Neutrophil (primary cell): ENCODE measurements at regions not wholly inside any gene's neighbourhood (a gene's known extent, or its start where the extent isn't known, plus 50 kb on each side); places are given as distances from the start of the nearest gene placed in this dataset.

Experiments
- H3K27ac ChIP-seq: fragments of 200-600 bp; sonication (generic); 2 replicates; pipeline ENCODE4 v1.5.1; 2016; ENCODE audit warnings: mild to moderate bottlenecking, moderate library complexity
- H3K27me3 ChIP-seq: fragments of 200-600 bp; sonication (generic); 2 replicates; pipeline ENCODE4 v1.6.0; 2016; ENCODE audit warnings: mild to moderate bottlenecking
- H3K36me3 ChIP-seq: fragments of 200-600 bp; sonication (generic); 2 replicates; pipeline ENCODE4 v1.5.1; 2017
- H3K4me1 ChIP-seq, 2 experiments: fragments of 200-600 bp in 1 of 2; sonication (generic) in 1 of 2; 1 replicate in 1 of 2; 2 replicates in 1 of 2; pipeline versions ENCODE4 v1.5.1 to v1.6.1; 2013 to 2016; ENCODE audit warnings: low read depth in 1 of 2, low read length in 1 of 2, mild to moderate bottlenecking in 1 of 2, moderate library complexity in 1 of 2; ENCODE audit not compliant: control insufficient read depth in 1 of 2, insufficient read depth in 1 of 2
- H3K4me3 ChIP-seq, 2 experiments: fragments of 200-600 bp in 1 of 2; sonication (generic) in 1 of 2; 1 replicate in 1 of 2; 2 replicates in 1 of 2; pipeline ENCODE4 v1.5.1; 2013 to 2016; ENCODE audit warnings: low read depth in 1 of 2, low read length in 1 of 2, mild to moderate bottlenecking in 1 of 2, moderate library complexity in 1 of 2
- H3K9me3 ChIP-seq: fragments of 200-600 bp; sonication (generic); 2 replicates; pipeline ENCODE4 v1.5.1; 2016
- TF ChIP-seq, protein P1 (sequence below): fragments of 200-600 bp; sonication (generic); IDR thresholded peaks from 2 replicates; pipeline ENCODE4 v1.5.1; 2016; ENCODE audit warnings: antibody characterized with exemption

DNA sequence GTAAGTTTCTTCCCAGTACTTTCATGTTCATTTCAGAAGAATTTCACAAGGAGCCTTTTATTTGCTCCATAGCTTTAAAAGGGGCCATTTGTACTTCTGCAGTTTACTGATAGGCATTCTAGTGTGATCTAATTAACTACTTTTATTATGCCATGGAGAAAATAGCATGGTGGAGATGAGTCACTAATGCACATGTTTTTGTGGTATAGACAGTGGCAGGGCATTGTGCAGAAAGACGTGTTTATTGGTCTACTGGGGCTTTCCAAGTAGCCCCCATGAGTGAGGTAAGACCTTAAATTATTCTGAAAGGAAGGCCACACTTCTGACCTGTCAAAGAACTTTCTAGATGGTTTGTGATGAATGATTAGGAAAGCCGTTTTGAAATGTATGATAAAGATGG is 810.0 kb upstream of the NR2F2 start:
- TF ChIP-seq, protein P1, sequence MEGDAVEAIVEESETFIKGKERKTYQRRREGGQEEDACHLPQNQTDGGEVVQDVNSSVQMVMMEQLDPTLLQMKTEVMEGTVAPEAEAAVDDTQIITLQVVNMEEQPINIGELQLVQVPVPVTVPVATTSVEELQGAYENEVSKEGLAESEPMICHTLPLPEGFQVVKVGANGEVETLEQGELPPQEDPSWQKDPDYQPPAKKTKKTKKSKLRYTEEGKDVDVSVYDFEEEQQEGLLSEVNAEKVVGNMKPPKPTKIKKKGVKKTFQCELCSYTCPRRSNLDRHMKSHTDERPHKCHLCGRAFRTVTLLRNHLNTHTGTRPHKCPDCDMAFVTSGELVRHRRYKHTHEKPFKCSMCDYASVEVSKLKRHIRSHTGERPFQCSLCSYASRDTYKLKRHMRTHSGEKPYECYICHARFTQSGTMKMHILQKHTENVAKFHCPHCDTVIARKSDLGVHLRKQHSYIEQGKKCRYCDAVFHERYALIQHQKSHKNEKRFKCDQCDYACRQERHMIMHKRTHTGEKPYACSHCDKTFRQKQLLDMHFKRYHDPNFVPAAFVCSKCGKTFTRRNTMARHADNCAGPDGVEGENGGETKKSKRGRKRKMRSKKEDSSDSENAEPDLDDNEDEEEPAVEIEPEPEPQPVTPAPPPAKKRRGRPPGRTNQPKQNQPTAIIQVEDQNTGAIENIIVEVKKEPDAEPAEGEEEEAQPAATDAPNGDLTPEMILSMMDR, result no peak
- Histone ChIP-seq H3K27ac (no peak overlapping the region), H3K4me3 (no peak overlapping the region), H3K9me3 (no peaks in the 10 kb centered on the region), H3K36me3 (no peaks in the 10 kb centered on the region), H3K27me3 (no peaks in the 10 kb centered on the region), H3K4me1 (no peaks in the 10 kb centered on the region)

DNA sequence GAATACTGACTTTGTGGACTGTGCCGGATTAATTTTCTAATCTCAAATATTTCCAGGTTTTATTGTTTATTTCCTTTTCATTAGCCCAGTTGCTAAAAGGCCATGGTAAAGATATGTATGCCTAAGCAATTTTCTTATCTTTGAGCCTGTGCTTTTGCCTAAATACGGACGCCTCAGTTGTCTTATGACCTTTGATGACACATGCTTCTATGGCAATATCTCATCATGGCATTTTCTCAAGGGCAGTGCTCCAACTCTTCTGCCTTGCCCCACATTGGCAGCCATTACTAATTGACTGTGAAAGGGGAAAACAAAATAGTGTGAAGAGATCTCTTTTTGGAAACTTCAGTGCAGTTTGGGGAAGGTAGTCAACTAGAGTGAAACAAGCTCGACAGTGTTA is 809.6 kb upstream of the NR2F2 start:
- Histone ChIP-seq H3K27me3 (no peaks in the 10 kb centered on the region), H3K4me3 (no peak overlapping the region), H3K27ac (no peak overlapping the region), H3K4me1 (no peaks in the 10 kb centered on the region), H3K36me3 (no peaks in the 10 kb centered on the region), H3K9me3 (no peaks in the 10 kb centered on the region)
- TF ChIP-seq, protein P1, result no peak

DNA sequence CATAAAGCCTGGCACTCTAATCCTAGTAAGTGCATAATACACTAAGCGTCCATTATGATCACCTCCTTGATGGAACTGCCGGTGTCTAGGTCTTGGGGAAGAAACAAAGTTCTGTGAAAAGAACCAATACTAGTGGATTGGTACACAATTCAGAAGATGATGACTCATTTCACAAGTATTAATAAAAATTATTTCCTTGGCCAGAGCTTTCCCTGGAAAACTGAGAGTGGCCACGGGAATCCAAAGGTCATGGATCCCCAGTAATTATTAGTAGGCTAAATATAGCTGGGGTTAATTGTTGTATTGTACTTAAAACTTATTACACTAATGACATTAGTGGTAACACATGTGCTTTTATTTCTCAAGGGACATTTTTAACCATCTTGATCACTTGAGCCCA is 808.0 kb upstream of the NR2F2 start:
- Histone ChIP-seq H3K4me1 (no peaks in the 10 kb centered on the region), H3K27me3 (no peaks in the 10 kb centered on the region), H3K4me3 (no peak overlapping the region), H3K9me3 (no peaks in the 10 kb centered on the region), H3K27ac (no peak overlapping the region), H3K36me3 (no peaks in the 10 kb centered on the region)
- TF ChIP-seq, protein P1, result no peak

DNA sequence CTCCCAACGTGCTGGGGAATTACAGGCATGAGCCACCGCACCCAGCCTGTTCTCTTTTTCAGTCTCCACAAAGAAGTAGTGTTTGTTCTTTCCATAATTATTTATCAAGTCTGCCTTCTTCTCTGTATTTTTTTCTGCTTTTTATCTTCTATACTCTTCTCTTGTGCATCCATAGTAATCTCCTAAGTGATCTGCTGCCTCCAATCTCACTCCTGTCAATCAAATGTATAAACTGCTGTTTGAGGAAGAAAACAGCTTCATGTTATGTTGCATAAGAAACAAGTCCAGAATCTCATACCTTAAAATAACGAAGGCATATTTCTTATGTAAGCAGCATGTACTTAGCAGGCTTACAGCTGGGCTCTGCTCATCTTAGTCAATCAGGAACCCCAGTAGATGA is 801.6 kb upstream of the NR2F2 start:
- Histone ChIP-seq H3K9me3 (no peaks in the 10 kb centered on the region), H3K4me1 (no peaks in the 10 kb centered on the region), H3K4me3 (no peak overlapping the region), H3K27me3 (no peaks in the 10 kb centered on the region), H3K36me3 (no peaks in the 10 kb centered on the region), H3K27ac (no peak overlapping the region)
- TF ChIP-seq, protein P1, result no peak

DNA sequence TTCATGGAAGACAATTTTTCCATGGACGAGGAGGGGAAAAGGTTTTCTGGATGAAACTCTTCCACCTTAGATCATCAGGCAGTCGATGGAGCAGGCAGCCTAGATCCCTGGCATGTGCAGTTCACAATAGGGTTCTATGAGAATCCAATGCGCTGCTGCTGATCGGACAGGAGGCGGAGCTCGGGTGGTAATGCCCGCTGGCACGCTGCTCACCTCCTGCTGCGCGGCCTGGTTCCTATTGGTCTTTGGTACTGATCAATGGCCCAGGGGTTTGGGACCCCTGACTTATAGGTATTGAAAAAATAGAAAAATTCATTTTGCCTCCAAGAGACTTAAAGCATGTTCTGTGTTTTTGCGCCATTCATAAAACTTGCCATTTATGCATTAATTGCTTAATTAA is 793.9 kb upstream of the NR2F2 start:
- TF ChIP-seq, protein P1, result no peak
- Histone ChIP-seq H3K27ac (no peak overlapping the region), H3K4me1 (no peaks in the 10 kb centered on the region), H3K9me3 (no peaks in the 10 kb centered on the region), H3K36me3 (no peaks in the 10 kb centered on the region), H3K27me3 (no peaks in the 10 kb centered on the region), H3K4me3 (no peak overlapping the region)

DNA sequence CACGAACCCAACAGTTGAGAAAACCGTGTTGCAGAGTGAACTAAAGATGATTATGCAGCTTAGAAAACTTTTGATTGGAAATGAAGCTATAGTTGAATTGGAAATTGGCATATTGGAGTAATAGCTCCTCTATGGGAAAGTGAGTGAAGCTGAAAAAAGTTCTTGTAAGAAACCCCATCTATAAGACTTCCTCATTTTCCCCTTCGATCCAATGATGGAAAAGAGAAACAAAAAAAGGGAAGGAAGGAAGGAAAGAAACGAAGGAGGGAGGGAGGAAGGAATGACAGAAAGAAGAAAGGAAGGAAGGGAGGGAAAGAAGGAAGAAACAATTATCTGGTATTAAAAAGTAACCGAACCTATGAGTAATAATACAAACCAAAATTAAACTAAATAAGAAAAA is 791.8 kb upstream of the NR2F2 start:
- no peaks in the 10 kb centered on the region for H3K4me1 ChIP-seq
- no peak overlapping the region for H3K27ac ChIP-seq
- TF ChIP-seq, protein P1, result no peak
- H3K9me3 ChIP-seq, result no peaks in the 10 kb centered on the region
- no peaks in the 10 kb centered on the region for H3K27me3 ChIP-seq
- H3K36me3 ChIP-seq, result no peaks in the 10 kb centered on the region
- no peak overlapping the region for H3K4me3 ChIP-seq
